ENCODE measurements at regions not wholly inside any gene's neighbourhood (a gene's known extent, or its start where the extent isn't known, plus 50 kb on each side); places are given as distances from the start of the nearest gene placed in this dataset.

GRCh38 chr9:90539286-90539685, 103.3 kb downstream of the DIRAS2 start:
- TF ChIP-seq CTCF (IDR thresholded peaks at IDR 0.05) (no peak), POLR2AphosphoS5 (IDR thresholded peaks at IDR 0.05) (no peak)
